PFSK-1 (cell line): ENCODE measurements at regions not wholly inside any gene's neighbourhood (a gene's known extent, or its start where the extent isn't known, plus 50 kb on each side); places are given as distances from the start of the nearest gene placed in this dataset.

ENCODE experiments used
- POLR2AphosphoS5 ChIP-seq: IDR thresholded peaks from 2 replicates; pipeline ENCODE4 v1.6.1; 2012; ENCODE audit warnings: low read depth, mild to moderate bottlenecking, control low read depth, low read length, moderate library complexity
- SIN3A ChIP-seq: IDR thresholded peaks from 2 replicates; pipeline ENCODE4 v1.6.1; 2012; ENCODE audit warnings: mild to moderate bottlenecking, low read length, moderate library complexity, borderline replicate concordance; ENCODE audit not compliant: insufficient read depth
- TAF1 ChIP-seq: IDR thresholded peaks from 2 replicates; pipeline ENCODE4 v1.6.1; 2012; ENCODE audit warnings: low read length, control low read depth, borderline replicate concordance; ENCODE audit not compliant: insufficient read depth
- TF ChIP-seq, protein P1 (sequence below), 2 experiments: IDR thresholded peaks; 2 replicates each; pipeline versions ENCODE4 v1.6.1 to v1.8.0; 2011 to 2012; ENCODE audit warnings: low read depth in 2 of 2, low read length in 2 of 2, control low read depth in 1 of 2, inconsistent platforms in 1 of 2, mild to moderate bottlenecking in 1 of 2, moderate library complexity in 1 of 2; ENCODE audit not compliant: insufficient read depth in 1 of 2

DNA sequence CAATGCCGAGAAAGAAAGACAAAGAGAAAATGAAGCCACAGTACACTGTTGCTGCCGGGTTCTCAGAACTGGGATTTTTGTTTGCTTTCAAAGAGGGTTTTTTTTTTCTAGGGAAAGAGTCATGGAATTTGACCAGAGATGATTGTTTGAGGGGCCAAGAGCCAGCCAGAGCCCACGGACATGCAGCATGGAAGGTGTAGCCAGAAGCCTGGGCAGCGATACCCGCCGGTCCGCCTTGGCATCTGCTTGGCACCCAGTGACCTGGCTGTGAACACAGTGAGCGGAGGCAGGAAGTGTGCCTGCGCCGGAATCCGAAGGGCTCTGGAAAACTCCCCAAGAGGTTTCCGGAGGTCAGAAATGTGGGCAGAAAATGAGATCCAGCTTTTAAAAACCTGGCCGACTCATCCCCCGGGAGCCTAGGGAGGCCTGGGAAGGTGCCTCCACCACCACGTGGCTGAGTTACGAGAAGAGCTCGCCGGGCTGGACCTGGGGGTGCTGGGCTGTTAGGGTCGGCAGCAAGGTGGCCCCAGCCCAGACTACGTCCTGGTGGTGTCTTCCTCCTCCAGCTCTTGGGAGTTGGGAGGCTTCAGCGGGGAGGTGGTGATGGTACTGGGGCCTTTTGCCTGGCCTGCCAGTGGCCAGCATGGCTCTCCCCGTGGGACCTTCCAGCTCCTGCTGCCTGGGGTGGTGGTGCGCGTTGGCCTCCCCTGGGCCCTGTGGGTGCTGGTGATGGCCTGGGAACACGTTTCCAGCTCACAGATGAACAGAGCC is 61.6 kb upstream of the PPARA start:
- TF ChIP-seq POLR2AphosphoS5 (no peak), SIN3A (no peak), TAF1 (no peak)
- TF ChIP-seq, protein P1, sequence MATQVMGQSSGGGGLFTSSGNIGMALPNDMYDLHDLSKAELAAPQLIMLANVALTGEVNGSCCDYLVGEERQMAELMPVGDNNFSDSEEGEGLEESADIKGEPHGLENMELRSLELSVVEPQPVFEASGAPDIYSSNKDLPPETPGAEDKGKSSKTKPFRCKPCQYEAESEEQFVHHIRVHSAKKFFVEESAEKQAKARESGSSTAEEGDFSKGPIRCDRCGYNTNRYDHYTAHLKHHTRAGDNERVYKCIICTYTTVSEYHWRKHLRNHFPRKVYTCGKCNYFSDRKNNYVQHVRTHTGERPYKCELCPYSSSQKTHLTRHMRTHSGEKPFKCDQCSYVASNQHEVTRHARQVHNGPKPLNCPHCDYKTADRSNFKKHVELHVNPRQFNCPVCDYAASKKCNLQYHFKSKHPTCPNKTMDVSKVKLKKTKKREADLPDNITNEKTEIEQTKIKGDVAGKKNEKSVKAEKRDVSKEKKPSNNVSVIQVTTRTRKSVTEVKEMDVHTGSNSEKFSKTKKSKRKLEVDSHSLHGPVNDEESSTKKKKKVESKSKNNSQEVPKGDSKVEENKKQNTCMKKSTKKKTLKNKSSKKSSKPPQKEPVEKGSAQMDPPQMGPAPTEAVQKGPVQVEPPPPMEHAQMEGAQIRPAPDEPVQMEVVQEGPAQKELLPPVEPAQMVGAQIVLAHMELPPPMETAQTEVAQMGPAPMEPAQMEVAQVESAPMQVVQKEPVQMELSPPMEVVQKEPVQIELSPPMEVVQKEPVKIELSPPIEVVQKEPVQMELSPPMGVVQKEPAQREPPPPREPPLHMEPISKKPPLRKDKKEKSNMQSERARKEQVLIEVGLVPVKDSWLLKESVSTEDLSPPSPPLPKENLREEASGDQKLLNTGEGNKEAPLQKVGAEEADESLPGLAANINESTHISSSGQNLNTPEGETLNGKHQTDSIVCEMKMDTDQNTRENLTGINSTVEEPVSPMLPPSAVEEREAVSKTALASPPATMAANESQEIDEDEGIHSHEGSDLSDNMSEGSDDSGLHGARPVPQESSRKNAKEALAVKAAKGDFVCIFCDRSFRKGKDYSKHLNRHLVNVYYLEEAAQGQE (IDR thresholded peaks at IDR 0.05; ENCODE audit: insufficient read depth in 1 of 2, low read depth in 2 of 2, low read length in 2 of 2): no peak
